Small intestine (tissue), 7 donors: ENCODE measurements at regions not wholly inside any gene's neighbourhood (a gene's known extent, or its start where the extent isn't known, plus 50 kb on each side); places are given as distances from the start of the nearest gene placed in this dataset.

Experiments
- DNase-seq, 2 donors: peaks; one replicate each; pipeline versions ENCODE4 v3.0.0 to v3.0.0-alpha.2; 2013
- FAIRE-seq: peaks from 2 replicates; lab custom pipeline; 2012; peaks lifted over from hg19 to GRCh38; lab: Jason Lieb, UNC
- H3K27ac ChIP-seq, 3 donors: one replicate each; pipeline ENCODE4 v1.5.1; 2013; ENCODE audit warnings: low read length in 2 of 3, mild to moderate bottlenecking in 2 of 3, control low read depth in 1 of 3, inconsistent platforms in 1 of 3, low read depth in 1 of 3, moderate library complexity in 1 of 3
- H3K27me3 ChIP-seq, 3 donors: one replicate each; pipeline ENCODE4 v1.6.1; 2013; ENCODE audit warnings: low read length in 3 of 3, inconsistent platforms in 1 of 3; ENCODE audit not compliant: control insufficient read depth in 3 of 3, insufficient read depth in 3 of 3
- H3K36me3 ChIP-seq, 3 donors: one replicate each; pipeline ENCODE4 v1.6.1; 2013; ENCODE audit warnings: low read length in 3 of 3, inconsistent platforms in 1 of 3, low read depth in 1 of 3, mild to moderate bottlenecking in 1 of 3, moderate library complexity in 1 of 3; ENCODE audit not compliant: control insufficient read depth in 3 of 3, insufficient read depth in 2 of 3
- H3K4me1 ChIP-seq, 3 donors: one replicate each; pipeline ENCODE4 v1.6.1; 2013; ENCODE audit warnings: low read length in 2 of 3, inconsistent platforms in 1 of 3, low read depth in 1 of 3, mild to moderate bottlenecking in 1 of 3, moderate library complexity in 1 of 3; ENCODE audit not compliant: control insufficient read depth in 3 of 3, insufficient read depth in 2 of 3
- H3K4me3 ChIP-seq, 3 donors: one replicate each; pipeline ENCODE4 v1.5.1; 2013; ENCODE audit warnings: low read length in 3 of 3, control low read depth in 1 of 3, inconsistent platforms in 1 of 3, low read depth in 1 of 3, mild to moderate bottlenecking in 1 of 3, moderate library complexity in 1 of 3
- H3K9me3 ChIP-seq, 2 donors: one replicate each; pipeline ENCODE4 v1.6.1; 2013; ENCODE audit warnings: low read depth in 1 of 2, low read length in 1 of 2; ENCODE audit not compliant: control insufficient read depth in 2 of 2, insufficient read depth in 1 of 2
- WGBS, 3 donors: extraction: QIAGEN DNeasy Blood & Tissue Kit; methylation state at CpG; one replicate each; pipeline ENCODE4 v1.1.7; 2013; 5-methylcytosine and 5-hydroxymethylcytosine counted together
- donor health status: healthy with polysubstance abuse.
- donor health status: control.
- donor health status: control.
- donor health status: Bipolar disorder and iron deficiency.
- donor health status: healthy.

DNA sequence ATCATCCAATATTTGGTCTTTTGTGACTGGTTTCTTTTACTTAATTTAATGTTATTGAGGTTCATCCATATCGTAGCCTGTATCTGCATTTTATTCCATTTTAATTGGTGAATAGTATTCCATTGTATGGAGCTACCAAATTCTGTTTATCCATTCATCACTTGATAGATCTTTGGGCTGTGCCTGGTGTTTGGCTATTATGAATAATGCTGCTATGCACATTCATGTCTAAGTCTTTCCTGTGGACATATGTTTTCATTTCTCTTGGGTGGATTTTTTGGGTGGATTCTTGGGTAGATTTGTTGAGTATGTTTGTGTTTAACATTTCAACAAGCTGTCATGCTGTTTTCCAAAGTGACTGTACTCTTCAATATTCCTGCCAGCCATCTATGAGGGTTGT, 52.5 kb upstream of the NEDD4L start:
- DNase-seq, result no peak
- FAIRE-seq, result no peak
- Histone ChIP-seq H3K27me3 (no peaks in the 10 kb centered on the region), H3K36me3 (no peaks in the 10 kb centered on the region), H3K4me3 (no peak overlapping the region), H3K9me3 (peaks cover 0 to 5% of the 10 kb centered on the region in 2 donors), H3K4me1 (peaks cover 0 to 3% (median 0%) of the 10 kb centered on the region in 3 donors), H3K27ac (no peak overlapping the region)
- 91 to 95% (median 92%) methylated on average over 1 of the region's 1 CpG for WGBS, 3 donors

- Histone ChIP-seq H3K4me1 (peaks cover 0 to 3% (median 0%) of the 10 kb centered on the region in 3 donors), H3K27ac (no peak overlapping the region), H3K9me3 (peaks cover 0 to 5% of the 10 kb centered on the region in 2 donors), H3K27me3 (peaks cover 0 to 2% (median 0%) of the 10 kb centered on the region in 3 donors), H3K36me3 (no peaks in the 10 kb centered on the region), H3K4me3 (no peak overlapping the region)
- no peak for FAIRE-seq
- 86 to 93% (median 89%) methylated on average over 8 of the region's 8 CpGs for WGBS, 3 donors
- DNase-seq, result no peak
Observed at GRCh38 chr18:57989536-57989935, 54.5 kb upstream of the NEDD4L start.

DNA sequence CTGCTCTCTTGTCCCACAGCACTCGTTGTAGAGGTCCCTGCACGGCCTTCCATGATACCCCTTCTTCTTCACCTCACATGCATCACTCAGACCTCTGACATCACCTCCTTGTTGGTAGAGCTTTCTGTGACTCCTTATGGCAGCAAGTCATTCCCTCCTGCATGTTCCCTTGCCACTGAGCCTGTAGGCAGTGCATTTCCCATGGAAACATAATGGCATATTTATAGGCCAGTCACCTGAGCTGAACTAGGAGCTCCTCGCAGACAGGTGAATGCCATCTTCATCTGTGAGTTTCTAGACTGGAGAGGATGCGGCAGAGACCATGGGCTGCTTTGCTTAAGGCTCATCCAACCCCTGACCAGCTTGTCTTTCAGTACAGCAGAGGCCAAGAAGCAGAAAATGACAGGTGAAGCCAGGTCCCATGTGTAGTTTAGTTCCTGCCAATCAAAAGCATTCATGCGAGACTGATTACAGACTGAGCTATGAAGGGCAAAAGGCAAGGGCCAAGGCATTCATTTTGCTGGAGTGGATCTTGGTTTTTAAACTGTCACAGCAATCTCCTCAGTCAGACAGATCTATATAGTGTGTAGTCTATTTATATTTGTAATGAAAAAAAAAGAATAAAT, 59.4 kb upstream of the NEDD4L start:
- WGBS, 3 donors, result 75 to 86% (median 81%) methylated on average over 5 of the region's 5 CpGs
- Histone ChIP-seq H3K9me3 (peaks cover 0 to 5% of the 10 kb centered on the region in 2 donors), H3K4me1 (no peaks in the 10 kb centered on the region), H3K27ac (no peak overlapping the region), H3K4me3 (no peak overlapping the region), H3K27me3 (peaks cover 0 to 2% (median 0%) of the 10 kb centered on the region in 3 donors), H3K36me3 (no peaks in the 10 kb centered on the region)
- DNase-seq, result no peak
- no peak for FAIRE-seq

- Histone ChIP-seq H3K9me3 (peaks cover 0 to 5% of the 10 kb centered on the region in 2 donors), H3K4me1 (no peaks in the 10 kb centered on the region), H3K27ac (no peak overlapping the region), H3K36me3 (no peaks in the 10 kb centered on the region), H3K27me3 (peaks cover 0 to 2% (median 0%) of the 10 kb centered on the region in 3 donors), H3K4me3 (no peak overlapping the region)
- WGBS, 3 donors, result 78 to 98% (median 79%) methylated on average over 3 of the region's 3 CpGs
- DNase-seq (no peak), FAIRE-seq (no peak)
Observed at GRCh38 chr18:57983965-57984364, 60.1 kb upstream of the NEDD4L start.

DNA sequence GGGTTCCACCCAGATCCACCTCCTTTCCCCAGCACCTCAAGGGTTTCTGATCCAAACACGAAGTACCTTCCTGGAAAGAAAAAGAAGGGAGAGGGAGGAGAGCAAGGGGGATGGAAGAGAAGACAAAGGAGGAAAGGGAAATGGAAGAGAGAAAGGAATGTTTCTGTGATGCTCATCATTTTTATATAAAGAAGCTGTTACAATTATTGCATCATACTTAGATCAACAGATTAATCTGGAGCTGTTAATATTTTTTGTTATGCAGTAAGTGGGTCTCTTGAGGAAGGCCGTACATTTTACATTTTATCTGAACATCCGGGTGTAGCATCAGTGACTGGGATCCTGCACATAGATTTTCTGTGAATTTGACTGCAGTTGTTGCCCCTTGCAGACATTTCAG, 60.6 kb upstream of the NEDD4L start:
- DNase-seq (no peak), FAIRE-seq (no peak)
- peaks cover 0 to 2% (median 0%) of the 10 kb centered on the region in 3 donors for H3K27me3 ChIP-seq
- H3K36me3 ChIP-seq, result no peaks in the 10 kb centered on the region
- 74 to 80% (median 77%) methylated on average over 3 of the region's 3 CpGs for WGBS, 3 donors
- no peaks in the 10 kb centered on the region for H3K4me1 ChIP-seq
- H3K9me3 ChIP-seq, result peaks cover 0 to 5% of the 10 kb centered on the region in 2 donors
- H3K27ac ChIP-seq, result no peak overlapping the region
- no peak overlapping the region for H3K4me3 ChIP-seq

DNA sequence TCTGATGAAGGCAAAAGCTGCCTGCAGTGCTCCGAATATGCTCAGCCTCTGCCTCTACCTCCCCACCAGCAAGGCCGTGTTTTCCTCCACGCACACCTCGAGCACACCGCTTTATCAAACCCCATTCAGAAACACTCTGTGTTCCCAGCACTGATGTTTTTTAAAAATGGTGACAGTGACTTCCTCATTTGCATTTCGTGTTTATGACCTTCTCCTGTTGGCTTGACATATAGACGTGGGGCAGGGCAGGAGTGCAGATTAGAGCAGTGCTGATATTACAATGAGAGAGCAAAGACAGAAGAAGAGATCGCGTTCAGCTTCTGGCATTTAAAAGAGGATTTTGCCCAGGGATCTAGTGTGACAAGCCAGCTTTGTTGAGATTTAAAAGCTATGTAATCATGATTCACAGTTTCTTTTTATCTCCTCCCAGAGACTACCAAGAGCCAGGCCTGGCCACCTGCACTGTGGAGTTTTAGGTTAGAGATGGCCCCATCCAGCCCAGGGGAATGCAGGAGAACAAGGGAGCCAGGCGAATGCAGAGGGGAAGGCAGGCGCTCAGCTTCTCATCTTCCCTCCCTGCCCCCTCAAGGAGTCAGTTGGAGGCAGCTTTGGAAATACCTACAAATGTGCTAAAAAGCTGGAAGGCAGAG, 61.5 kb upstream of the NEDD4L start:
- Histone ChIP-seq H3K9me3 (no peaks in the 10 kb centered on the region), H3K4me1 (no peaks in the 10 kb centered on the region), H3K27me3 (peaks cover 0 to 2% (median 0%) of the 10 kb centered on the region in 3 donors), H3K27ac (no peak overlapping the region), H3K4me3 (no peak overlapping the region), H3K36me3 (no peaks in the 10 kb centered on the region)
- WGBS, 3 donors, result 69 to 78% (median 72%) methylated on average over 11 of the region's 11 CpGs
- DNase-seq (no peak), FAIRE-seq (no peak)

DNA sequence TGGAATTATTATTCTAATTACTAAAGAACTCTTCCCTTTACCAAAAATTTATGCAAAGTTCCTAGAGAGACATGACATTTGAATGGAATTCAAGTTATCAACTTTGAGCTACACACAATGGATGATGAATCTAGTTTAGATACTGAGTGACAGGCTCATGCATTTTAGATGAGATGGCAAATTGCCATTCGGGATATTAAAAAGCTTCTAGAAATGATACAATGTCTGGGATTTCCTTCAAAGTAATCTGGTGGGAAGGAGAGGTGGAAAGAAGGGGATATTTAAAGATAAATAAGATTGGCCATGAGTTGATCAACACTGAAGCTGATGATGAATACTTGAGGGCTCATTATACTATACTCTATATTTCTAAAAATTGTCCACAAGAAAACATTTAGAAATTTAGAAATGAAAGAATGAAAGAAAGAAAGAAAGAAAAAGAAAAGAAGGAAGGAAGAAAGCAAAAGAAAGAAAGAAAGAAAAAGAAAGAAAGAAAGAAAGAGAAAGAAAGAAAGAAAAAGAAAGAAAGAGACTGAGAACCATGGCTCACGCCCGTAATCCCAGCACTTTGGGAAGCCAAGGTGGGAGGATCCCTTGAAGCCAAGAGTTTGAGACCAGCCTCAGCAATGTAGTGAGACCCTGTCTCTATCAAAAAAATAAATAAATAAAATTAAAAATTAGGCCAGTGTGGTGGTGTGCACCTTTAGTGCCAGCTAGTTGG, 62.6 kb upstream of the NEDD4L start:
- no peak for DNase-seq
- FAIRE-seq, result no peak
- H3K4me1 ChIP-seq, result peaks cover 0 to 1% (median 0%) of the 10 kb centered on the region in 3 donors

DNA sequence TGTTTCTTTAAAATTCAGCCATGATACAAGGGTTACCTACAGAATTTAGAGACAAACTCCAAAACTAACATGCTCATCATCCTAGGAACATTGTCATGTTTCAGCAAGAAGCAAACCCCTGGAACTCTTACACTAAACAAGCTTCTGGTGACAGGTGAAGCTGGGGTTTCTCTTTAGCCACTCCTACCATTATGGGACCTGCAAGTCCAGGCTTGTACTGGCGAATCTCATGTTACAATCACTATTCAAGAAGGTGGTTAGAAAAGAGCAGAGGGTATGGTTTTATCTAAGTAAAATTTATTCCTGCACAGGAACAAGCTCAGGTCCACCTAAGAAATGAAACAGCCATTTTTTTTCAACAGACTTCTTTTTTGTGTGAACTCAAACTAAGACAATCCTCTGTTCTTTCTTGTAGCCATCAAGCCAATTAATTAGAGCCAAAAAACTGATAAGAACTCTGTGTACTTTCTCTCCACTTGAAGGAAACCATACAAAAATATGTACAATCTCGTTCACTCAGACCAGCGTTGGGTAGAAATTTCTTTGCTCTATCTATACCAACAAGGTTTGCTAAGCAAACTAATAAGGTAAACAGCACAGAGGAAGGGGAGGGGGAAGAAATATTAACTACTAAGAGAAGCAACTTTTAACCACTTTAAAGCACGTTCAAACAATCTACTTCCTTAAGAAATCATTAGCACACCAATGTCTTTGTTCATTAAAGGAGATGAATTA, 63.3 kb upstream of the NEDD4L start:
- Histone ChIP-seq H3K4me1 (peaks cover 2 to 7% (median 3%) of the 10 kb centered on the region in 3 donors), H3K9me3 (no peaks in the 10 kb centered on the region), H3K27ac (no peak overlapping the region), H3K36me3 (no peaks in the 10 kb centered on the region), H3K4me3 (no peak overlapping the region), H3K27me3 (peaks cover 0 to 2% (median 0%) of the 10 kb centered on the region in 3 donors)
- no peak for DNase-seq
- WGBS, 3 donors, result 69 to 70% (median 69%) methylated on average over 4 of the region's 4 CpGs
- FAIRE-seq, result no peak

More for the DNA sequence above, 62.6 kb upstream of the NEDD4L start:
- Histone ChIP-seq H3K9me3 (no peaks in the 10 kb centered on the region), H3K36me3 (no peaks in the 10 kb centered on the region), H3K27ac (no peak overlapping the region), H3K4me3 (no peak overlapping the region), H3K27me3 (peaks cover 0 to 2% (median 0%) of the 10 kb centered on the region in 3 donors)
- 91 to 94% (median 91%) methylated on average over 3 of the region's 3 CpGs for WGBS, 3 donors
